ENCODE measurements at regions not wholly inside any gene's neighbourhood (a gene's known extent, or its start where the extent isn't known, plus 50 kb on each side); places are given as distances from the start of the nearest gene placed in this dataset.

GRCh38 chr9:99537996-99538395, 283.7 kb upstream of the NR4A3 start:
- DNase-seq (ENCODE audit: low spot score): no peak

GRCh38 chr9:99544526-99544925, 277.2 kb upstream of the NR4A3 start:
- no peak for DNase-seq (ENCODE audit: low spot score)

GRCh38 chr9:99549441-99549840, 272.2 kb upstream of the NR4A3 start:
- DNase-seq (ENCODE audit: low spot score): no peak

- DNase-seq (ENCODE audit: low spot score): no peak
These were observed 265.9 kb upstream of the NR4A3 start for GRCh38 chr9:99555792-99556191.

GRCh38 chr9:99556998-99557397, 264.7 kb upstream of the NR4A3 start:
- no peak for DNase-seq (ENCODE audit: low spot score)

- DNase-seq (ENCODE audit: low spot score): no peak
These were observed 263.9 kb upstream of the NR4A3 start for GRCh38 chr9:99557816-99558215.

GRCh38 chr9:99559776-99560175, 261.9 kb upstream of the NR4A3 start:
- no peak for DNase-seq (ENCODE audit: low spot score)

GRCh38 chr9:99560561-99560960, 261.1 kb upstream of the NR4A3 start:
- no peak for DNase-seq (ENCODE audit: low spot score)

- DNase-seq (ENCODE audit: low spot score): no peak
These were observed 260.2 kb upstream of the NR4A3 start for GRCh38 chr9:99561509-99561917.

- DNase-seq (ENCODE audit: low spot score): no peak
These were observed 259.6 kb upstream of the NR4A3 start for GRCh38 chr9:99561961-99562565.

GRCh38 chr9:99563364-99563763, 258.3 kb upstream of the NR4A3 start:
- no peak for DNase-seq (ENCODE audit: low spot score)

GRCh38 chr9:99565203-99565602, 256.5 kb upstream of the NR4A3 start:
- DNase-seq (ENCODE audit: low spot score): peak; percentile 19

- no peak for DNase-seq (ENCODE audit: low spot score)
These were observed 254.2 kb upstream of the NR4A3 start for GRCh38 chr9:99567436-99567835.

GRCh38 chr9:99569840-99570239, 251.8 kb upstream of the NR4A3 start:
- DNase-seq (ENCODE audit: low spot score): no peak

- no peak for DNase-seq (ENCODE audit: low spot score)
These were observed 249.1 kb upstream of the NR4A3 start for GRCh38 chr9:99572567-99572966.

GRCh38 chr9:99573085-99573484, 248.6 kb upstream of the NR4A3 start:
- DNase-seq (ENCODE audit: low spot score): no peak

- no peak for DNase-seq (ENCODE audit: low spot score)
These were observed 247.8 kb upstream of the NR4A3 start for GRCh38 chr9:99573886-99574285.

- no peak for DNase-seq (ENCODE audit: low spot score)
These were observed 245.7 kb upstream of the NR4A3 start for GRCh38 chr9:99576002-99576401.

GRCh38 chr9:99576876-99577275, 244.8 kb upstream of the NR4A3 start:
- peak; percentile 8 for DNase-seq (ENCODE audit: low spot score)

GRCh38 chr9:99577351-99577750, 244.3 kb upstream of the NR4A3 start:
- DNase-seq (ENCODE audit: low spot score): no peak

- DNase-seq (ENCODE audit: low spot score): no peak
These were observed 243.0 kb upstream of the NR4A3 start for GRCh38 chr9:99578666-99579065.

- peak; percentile 36 for DNase-seq (ENCODE audit: low spot score)
These were observed 241.7 kb upstream of the NR4A3 start for GRCh38 chr9:99579964-99580363.

- no peak for DNase-seq (ENCODE audit: low spot score)
These were observed 238.9 kb upstream of the NR4A3 start for GRCh38 chr9:99582814-99583213.

GRCh38 chr9:99588299-99588698, 233.4 kb upstream of the NR4A3 start:
- no peak for DNase-seq (ENCODE audit: low spot score)

GRCh38 chr9:99588747-99589146, 232.9 kb upstream of the NR4A3 start:
- no peak for DNase-seq (ENCODE audit: low spot score)

Data from Ammon's horn (tissue), 1 donor.